Ovary (tissue), 7 donors: ENCODE measurements at regions not wholly inside any gene's neighbourhood (a gene's known extent, or its start where the extent isn't known, plus 50 kb on each side); places are given as distances from the start of the nearest gene placed in this dataset.

ENCODE experiments used
- DNase-seq, 5 donors: peaks; one replicate each; pipeline ENCODE4 v3.0.0-alpha.2; 2019 to 2020
- H3K27ac ChIP-seq, 2 donors: fragments of 200-600 bp; one replicate each; pipeline versions ENCODE4 v1.5.1 to v1.8.0; 2019 to 2022
- H3K27me3 ChIP-seq: fragments of 200-600 bp; one replicate; pipeline ENCODE4 v1.8.0; 2022
- H3K36me3 ChIP-seq: fragments of 200-600 bp; sonication (generic); one replicate; pipeline ENCODE4 v1.5.1; 2019
- H3K4me1 ChIP-seq: one replicate; pipeline ENCODE4 v1.8.1; 2013; ENCODE audit warnings: mild to moderate bottlenecking, moderate library complexity; ENCODE audit not compliant: insufficient read depth
- H3K4me3 ChIP-seq: fragments of 200-600 bp; sonication (generic); one replicate; pipeline ENCODE4 v1.5.1; 2017
- H3K9me3 ChIP-seq, 2 donors: fragments of 200-600 bp in 1 of 2; sonication (generic) in 1 of 2; one replicate each; pipeline versions ENCODE4 v1.5.1 to v1.8.1; 2013 to 2019; ENCODE audit warnings: mild to moderate bottlenecking in 1 of 2, moderate library complexity in 1 of 2
- CTCF ChIP-seq, 3 donors: fragments of 450-650 bp in 2 of 3; fragments of 200-600 bp in 1 of 3; IDR thresholded peaks; one replicate each; pipeline versions ENCODE4 v1.5.1 to v1.8.0; 2016 to 2022; ENCODE audit warnings: antibody characterized with exemption in 3 of 3, mild to moderate bottlenecking in 1 of 3
- EP300 ChIP-seq: sonication (generic); formaldehyde crosslinking; IDR thresholded peaks from one replicate; pipeline ENCODE4 v1.6.1; 2017; ENCODE audit warnings: antibody characterized with exemption
- POLR2A ChIP-seq: fragments of 450-650 bp; IDR thresholded peaks from one replicate; pipeline ENCODE4 v1.6.1; 2017; ENCODE audit warnings: antibody characterized with exemption, mild to moderate bottlenecking, moderate library complexity
- WGBS, 3 donors: extraction: QIAGEN DNeasy Blood & Tissue Kit in 1 of 3; methylation state at CpG; one replicate each; pipeline versions ENCODE4 v1.1.5 to v1.1.7; 2013 to 2017; 5-methylcytosine and 5-hydroxymethylcytosine counted together
- intact Hi-C, 4 donors: fragments of 100-400 bp; cut with DNase I; formaldehyde crosslinking; loops; one replicate each; pipeline versions ENCODE4 v1.11.0 to v1.15.1; 2022 to 2023
- donor health status: DM: no; HTN: no; CAD: no; lungs with moderate emphysema.
- donor health status: DM: no; HTN: no; CAD: no.
- donor health status: Bipolar disorder and iron deficiency.
- donor health status: DM: no; HTN: no; CAD: no.
- donor health status: DM: yes; HTN: yes; CAD: no.

DNA sequence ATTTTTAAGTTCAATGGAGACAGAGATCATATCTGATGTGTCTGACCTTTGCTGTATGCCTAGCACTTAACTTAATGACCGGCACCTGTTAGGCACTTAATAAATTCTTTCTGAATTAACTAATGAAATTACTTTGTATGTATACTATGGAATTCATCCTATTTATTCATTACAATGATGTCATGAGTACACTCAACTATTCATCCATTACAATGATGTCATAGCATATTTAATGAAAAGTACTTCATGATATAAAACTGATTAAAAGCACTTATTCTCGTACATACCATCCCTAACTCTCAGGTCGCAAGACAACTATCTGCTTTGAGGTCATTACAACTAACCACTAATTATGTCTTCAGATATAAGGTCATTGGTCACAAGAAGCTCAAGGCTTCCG, 1131.6 kb downstream of the DTWD2 start:
- intact Hi-C loops, result no loop called here
- TF ChIP-seq EP300, result no peak
- TF ChIP-seq CTCF (IDR thresholded peaks at IDR 0.05), result no peak
- no peak for TF ChIP-seq POLR2A
- 91 to 95% (median 92%) methylated on average over 4 of the region's 4 CpGs for WGBS, 3 donors
- no peak overlapping the region for H3K27ac ChIP-seq
- H3K27me3 ChIP-seq, result no peaks in the 10 kb centered on the region
- H3K4me3 ChIP-seq, result no peak overlapping the region
- no peaks in the 10 kb centered on the region for H3K36me3 ChIP-seq
- H3K9me3 ChIP-seq, result no peaks in the 10 kb centered on the region
- no peak for DNase-seq
- H3K4me1 ChIP-seq, result no peaks in the 10 kb centered on the region

DNA sequence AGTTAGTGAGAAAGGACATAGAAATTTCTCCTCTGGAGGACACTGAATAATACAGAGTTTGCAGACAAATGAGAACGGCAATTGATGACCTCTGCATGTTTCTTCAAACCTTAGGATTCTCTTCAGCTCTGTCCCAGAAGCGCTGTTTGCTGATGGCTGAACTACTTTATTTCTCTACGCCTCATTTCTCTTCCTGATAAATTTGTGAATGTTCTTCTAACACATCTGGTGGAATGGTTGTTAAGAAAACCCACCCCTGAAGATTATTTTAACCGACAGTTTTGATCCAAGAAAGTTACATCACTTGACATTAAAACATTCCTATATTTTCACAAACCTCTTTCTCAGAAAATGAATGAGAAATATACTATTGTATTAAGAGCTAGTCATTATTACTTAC, 1150.6 kb downstream of the DTWD2 start:
- no peaks in the 10 kb centered on the region for H3K27me3 ChIP-seq
- H3K27ac ChIP-seq, result no peak overlapping the region
- intact Hi-C loops, result no loop called here
- no peak for DNase-seq
- no peaks in the 10 kb centered on the region for H3K4me1 ChIP-seq
- TF ChIP-seq POLR2A, result no peak
- TF ChIP-seq CTCF (IDR thresholded peaks at IDR 0.05), result no peak
- TF ChIP-seq EP300, result no peak
- H3K9me3 ChIP-seq, result no peaks in the 10 kb centered on the region
- no peaks in the 10 kb centered on the region for H3K36me3 ChIP-seq
- no peak overlapping the region for H3K4me3 ChIP-seq
- 86 to 89% (median 87%) methylated on average over 4 of the region's 4 CpGs for WGBS, 3 donors

- no peaks in the 10 kb centered on the region for H3K9me3 ChIP-seq
- intact Hi-C loops, result no loop called here
- no peaks in the 10 kb centered on the region for H3K4me1 ChIP-seq
- H3K27ac ChIP-seq, result no peak overlapping the region
- no peaks in the 10 kb centered on the region for H3K36me3 ChIP-seq
- no peaks in the 10 kb centered on the region for H3K27me3 ChIP-seq
- no peak overlapping the region for H3K4me3 ChIP-seq
- 53 to 59% (median 58%) methylated on average over 4 of the region's 4 CpGs for WGBS, 3 donors
- TF ChIP-seq POLR2A (no peak), EP300 (no peak), CTCF (IDR thresholded peaks at IDR 0.05) (no peak)
- no peak for DNase-seq
Measured at GRCh38 chr5:117833691-117834090, 1154.7 kb downstream of the DTWD2 start.

DNA sequence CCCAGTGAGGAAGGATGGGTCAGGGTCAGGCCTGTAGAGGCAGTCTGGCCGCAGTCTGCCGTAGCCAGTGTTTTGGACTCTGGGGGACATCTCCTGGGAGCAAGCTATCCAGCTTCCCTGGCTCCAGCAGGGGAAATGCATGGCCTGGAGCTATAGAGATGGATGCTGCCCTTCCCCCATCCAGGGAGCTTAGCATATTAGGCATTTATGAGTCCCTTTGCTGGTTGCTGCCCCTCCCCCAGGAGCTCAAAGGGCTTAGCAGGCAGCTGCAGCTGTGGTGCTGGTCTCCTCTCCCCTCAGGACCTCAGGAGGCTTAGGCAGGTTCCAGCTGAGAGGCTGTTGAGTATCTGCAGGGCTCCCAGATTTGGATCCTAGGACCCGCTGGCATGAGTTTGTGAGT, 1158.7 kb downstream of the DTWD2 start:
- no peaks in the 10 kb centered on the region for H3K4me1 ChIP-seq
- no peak for TF ChIP-seq CTCF (IDR thresholded peaks at IDR 0.05)
- no peak for TF ChIP-seq EP300
- TF ChIP-seq POLR2A, result no peak
- intact Hi-C loops, result no loop called here
- no peak overlapping the region for H3K4me3 ChIP-seq
- no peak for DNase-seq
- H3K36me3 ChIP-seq, result no peaks in the 10 kb centered on the region
- no peaks in the 10 kb centered on the region for H3K27me3 ChIP-seq
- H3K9me3 ChIP-seq, result no peaks in the 10 kb centered on the region
- whole genome bisulfite sequencing, 3 donors, result 86 to 97% (median 91%) methylated on average over 3 of the region's 3 CpGs
- H3K27ac ChIP-seq, result no peak overlapping the region

DNA sequence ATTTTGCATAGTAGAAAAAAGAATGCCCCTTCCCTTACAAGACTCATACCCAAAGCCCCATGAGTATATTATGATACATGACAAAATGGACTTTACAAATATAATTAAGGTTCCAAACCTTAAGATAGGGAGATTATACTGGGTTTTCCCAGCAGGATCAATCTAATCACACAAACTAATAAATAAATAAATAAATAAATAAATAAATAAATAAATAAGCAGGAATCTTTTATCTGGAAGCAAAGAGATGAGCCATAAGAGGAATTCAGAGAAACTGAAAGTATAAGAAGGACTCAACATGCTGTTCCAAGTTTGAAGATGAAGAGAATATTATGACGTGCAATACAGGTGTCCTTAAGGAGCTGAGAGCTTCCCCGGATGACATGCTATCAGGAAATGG, 1174.5 kb downstream of the DTWD2 start:
- H3K36me3 ChIP-seq, result no peaks in the 10 kb centered on the region
- H3K4me3 ChIP-seq, result no peak overlapping the region
- no peak for TF ChIP-seq CTCF (IDR thresholded peaks at IDR 0.05)
- TF ChIP-seq EP300, result no peak
- no peak for TF ChIP-seq POLR2A
- 95 to 96% (median 96%) methylated on average over 2 of the region's 2 CpGs for WGBS, 3 donors
- no peaks in the 10 kb centered on the region for H3K9me3 ChIP-seq
- intact Hi-C loops, result no loop called here
- no peaks in the 10 kb centered on the region for H3K4me1 ChIP-seq
- no peak overlapping the region for H3K27ac ChIP-seq
- no peak for DNase-seq
- H3K27me3 ChIP-seq, result no peaks in the 10 kb centered on the region
